ENCODE measurements at regions not wholly inside any gene's neighbourhood (a gene's known extent, or its start where the extent isn't known, plus 50 kb on each side); places are given as distances from the start of the nearest gene placed in this dataset.
"Not testable (repeated sequence)": the region's sequence is repeated elsewhere in the genome, so short reads cannot be mapped to it uniquely, and the experiment has no call there.

GRCh38 chr1:195200772-195201171, 1407.5 kb downstream of the KCNT2 start:
- DNase-seq (ENCODE audit: low read depth), result no peak

- DNase-seq (ENCODE audit: low read depth), result no peak
These were observed 1411.1 kb downstream of the KCNT2 start for GRCh38 chr1:195197116-195197515.

GRCh38 chr1:195195423-195196057, 1412.7 kb downstream of the KCNT2 start:
- no peak for DNase-seq (ENCODE audit: low read depth)

GRCh38 chr1:195193134-195193533, 1415.1 kb downstream of the KCNT2 start:
- no peak for DNase-seq (ENCODE audit: low read depth)

- peak; percentile 1 for DNase-seq (ENCODE audit: low read depth)
These were observed 1419.4 kb downstream of the KCNT2 start for GRCh38 chr1:195188821-195189220.

GRCh38 chr1:195186544-195186943, 1421.7 kb downstream of the KCNT2 start:
- DNase-seq (ENCODE audit: low read depth), result no peak

- DNase-seq (ENCODE audit: low read depth), result no peak
These were observed 1422.5 kb downstream of the KCNT2 start for GRCh38 chr1:195185736-195186135.

- DNase-seq (ENCODE audit: low read depth), result no peak
These were observed 1422.9 kb downstream of the KCNT2 start for GRCh38 chr1:195185321-195185720.

- DNase-seq (ENCODE audit: low read depth), result no peak
These were observed 1434.5 kb downstream of the KCNT2 start for GRCh38 chr1:195173753-195174152.

GRCh38 chr1:195159795-195160194, 1448.4 kb downstream of the KCNT2 start:
- DNase-seq (ENCODE audit: low read depth), result not testable (repeated sequence)

- DNase-seq (ENCODE audit: low read depth), result no peak
These were observed 1450.1 kb downstream of the KCNT2 start for GRCh38 chr1:195158091-195158490.

GRCh38 chr1:195153107-195153506, 1455.1 kb downstream of the KCNT2 start:
- DNase-seq (ENCODE audit: low read depth), result no peak

GRCh38 chr1:195150768-195151167, 1457.5 kb downstream of the KCNT2 start:
- DNase-seq (ENCODE audit: low read depth), result no peak

- no peak for DNase-seq (ENCODE audit: low read depth)
These were observed 1466.9 kb downstream of the KCNT2 start for GRCh38 chr1:195141294-195141693.

- DNase-seq (ENCODE audit: low read depth), result no peak
These were observed 1477.6 kb downstream of the KCNT2 start for GRCh38 chr1:195130598-195130997.

- no peak for DNase-seq (ENCODE audit: low read depth)
These were observed 1485.7 kb downstream of the KCNT2 start for GRCh38 chr1:195122497-195122896.

GRCh38 chr1:195113471-195113870, 1494.8 kb downstream of the KCNT2 start:
- DNase-seq (ENCODE audit: low read depth), result no peak

- DNase-seq (ENCODE audit: low read depth), result no peak
These were observed 1502.5 kb downstream of the KCNT2 start for GRCh38 chr1:195105773-195106172.

- no peak for DNase-seq (ENCODE audit: low read depth)
These were observed 1503.0 kb downstream of the KCNT2 start for GRCh38 chr1:195105281-195105680.

GRCh38 chr1:195097316-195097715, 1510.9 kb downstream of the KCNT2 start:
- DNase-seq (ENCODE audit: low read depth), result peak; percentile 2

GRCh38 chr1:195096051-195096521, 1512.2 kb downstream of the KCNT2 start:
- DNase-seq (ENCODE audit: low read depth), result no peak

- DNase-seq (ENCODE audit: low read depth), result no peak
These were observed 1523.0 kb downstream of the KCNT2 start for GRCh38 chr1:195085196-195085595.

GRCh38 chr1:195082183-195082582, 1526.1 kb downstream of the KCNT2 start:
- DNase-seq (ENCODE audit: low read depth), result peak; percentile 1

GRCh38 chr1:195076682-195077081, 1531.6 kb downstream of the KCNT2 start:
- DNase-seq (ENCODE audit: low read depth), result no peak
